ENCODE measurements at regions not wholly inside any gene's neighbourhood (a gene's known extent, or its start where the extent isn't known, plus 50 kb on each side); places are given as distances from the start of the nearest gene placed in this dataset.

- no peak for DNase-seq
These were observed 145.8 kb upstream of the PAPPA start for GRCh38 chr9:116007824-116008223.

DNA sequence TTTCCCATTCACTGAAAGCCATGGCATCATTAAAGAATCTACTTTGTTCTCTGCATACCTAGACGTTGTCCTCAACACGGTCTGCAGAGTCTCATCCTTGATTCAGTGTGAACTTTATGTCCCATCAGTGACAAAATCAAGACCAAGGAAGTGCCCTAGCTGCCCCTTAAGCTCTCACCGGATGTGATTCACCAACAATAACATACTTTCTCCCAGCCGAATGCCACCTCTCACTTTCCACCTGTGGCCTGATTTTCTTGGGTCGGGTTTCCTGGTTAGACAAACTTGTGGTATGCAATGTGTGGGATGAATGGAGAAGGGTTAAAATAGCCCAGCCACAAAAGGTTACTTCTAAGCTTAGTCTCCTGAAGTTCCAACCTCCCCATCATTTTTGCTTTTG, 145.3 kb upstream of the PAPPA start:
- no peak for DNase-seq

GRCh38 chr9:116009420-116009819, 144.2 kb upstream of the PAPPA start:
- DNase-seq, result no peak

GRCh38 chr9:116015855-116016254, 137.7 kb upstream of the PAPPA start:
- DNase-seq, result no peak

DNA sequence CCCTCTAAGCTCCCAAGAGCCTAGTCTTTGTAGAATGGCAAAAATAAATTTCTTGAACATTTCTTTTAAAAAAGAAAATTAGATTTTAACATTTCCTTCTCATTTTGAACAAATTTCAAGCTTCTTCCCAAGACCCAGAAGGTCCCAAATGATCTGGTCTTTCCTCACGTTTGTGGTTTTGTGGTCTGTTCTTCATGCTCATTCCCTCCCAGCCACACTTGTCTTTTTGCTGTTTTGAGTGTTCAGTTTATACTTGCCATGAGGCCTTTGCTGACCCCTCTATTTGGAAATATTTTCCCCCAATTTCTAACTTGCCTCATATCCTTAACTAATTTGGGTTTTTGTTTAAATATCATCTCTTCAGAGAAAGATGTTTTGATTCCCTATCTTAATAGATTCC, 133.4 kb upstream of the PAPPA start:
- DNase-seq, result no peak

GRCh38 chr9:116020801-116021200, 132.8 kb upstream of the PAPPA start:
- DNase-seq, result no peak

- no peak for DNase-seq
These were observed 126.5 kb upstream of the PAPPA start for GRCh38 chr9:116027096-116027495.

GRCh38 chr9:116027511-116027910, 126.1 kb upstream of the PAPPA start:
- DNase-seq, result no peak

DNA sequence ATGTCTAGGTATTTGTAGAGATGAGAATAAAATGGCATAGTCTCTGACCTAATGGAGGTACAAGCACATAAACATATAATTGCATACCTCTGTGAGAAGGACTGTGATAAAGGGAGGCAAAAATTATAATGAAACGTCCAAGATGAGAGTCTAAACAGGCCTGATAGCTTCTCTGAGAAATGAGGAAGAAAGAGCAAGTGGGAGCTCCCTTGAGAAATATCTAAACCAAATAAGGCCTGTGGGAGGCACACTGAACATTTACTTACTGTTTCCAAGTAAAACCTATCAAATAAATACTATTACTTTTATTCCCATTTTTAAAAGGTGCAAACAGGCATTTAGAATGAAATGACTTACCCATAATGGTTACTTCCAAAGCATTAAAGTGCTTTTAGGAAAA, 125.6 kb upstream of the PAPPA start:
- DNase-seq, result no peak

DNA sequence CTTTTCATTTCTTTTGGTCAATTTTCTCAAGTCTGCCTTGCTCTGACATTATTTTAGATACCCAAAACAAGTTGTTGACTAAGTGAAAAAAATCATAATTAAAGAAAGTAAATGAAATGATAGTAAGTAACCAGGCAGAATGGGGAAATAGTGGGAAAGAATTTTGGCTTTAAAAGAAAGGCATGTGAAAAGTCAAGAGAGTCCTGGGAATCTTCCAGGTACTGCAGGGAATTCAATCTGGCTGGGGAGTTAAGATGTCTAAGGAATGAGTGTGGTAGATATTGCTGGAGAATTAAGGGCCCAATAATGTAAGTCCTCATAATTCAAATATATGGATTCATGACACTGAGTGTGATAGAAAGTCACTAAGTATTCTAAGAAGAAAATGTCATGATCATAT, 123.1 kb upstream of the PAPPA start:
- DNase-seq, result no peak

GRCh38 chr9:116032683-116033440, 120.7 kb upstream of the PAPPA start:
- no peak for DNase-seq

DNA sequence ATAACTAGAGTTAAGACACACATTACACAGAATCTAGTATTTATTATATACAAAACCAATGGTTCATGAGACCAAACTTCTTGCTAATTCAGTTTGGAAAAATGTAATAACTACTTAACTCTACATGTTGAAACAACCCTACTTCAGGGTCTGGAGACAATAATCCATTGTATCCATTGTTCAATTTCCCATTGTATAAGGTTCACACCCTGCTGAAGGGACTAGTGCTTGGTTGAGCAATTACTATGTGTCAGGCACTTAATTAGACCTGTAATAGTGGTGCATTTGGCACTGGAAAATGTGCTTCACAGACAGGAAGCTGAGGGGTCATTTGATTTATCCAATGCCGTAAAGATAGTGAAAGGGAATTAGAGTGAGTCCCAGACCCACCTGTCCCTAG, 114.3 kb upstream of the PAPPA start:
- no peak for DNase-seq

DNA sequence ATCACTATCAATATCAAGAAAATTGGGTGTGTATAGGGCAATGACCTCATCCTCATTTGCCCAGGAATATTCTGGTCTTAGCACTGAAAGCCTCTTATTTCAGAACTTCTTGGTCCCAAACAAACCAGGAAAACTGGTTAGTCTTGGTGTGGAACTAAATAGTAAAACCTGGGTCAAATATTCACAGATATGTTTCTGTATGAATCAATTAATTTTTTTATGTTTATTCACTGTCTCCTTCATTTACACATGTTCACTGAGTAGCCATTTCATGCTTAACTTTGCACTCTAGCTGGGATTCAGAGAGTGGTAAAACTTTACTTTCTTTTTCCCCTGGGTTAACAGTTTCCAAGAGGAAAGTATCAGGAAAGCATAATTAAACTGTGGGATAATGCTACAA, 113.7 kb upstream of the PAPPA start:
- no peak for DNase-seq

GRCh38 chr9:116042321-116042720, 111.3 kb upstream of the PAPPA start:
- DNase-seq, result no peak

- DNase-seq, result no peak
These were observed 108.5 kb upstream of the PAPPA start for GRCh38 chr9:116045083-116045482.

- DNase-seq, result no peak
These were observed 105.5 kb upstream of the PAPPA start for GRCh38 chr9:116048081-116048480.

DNA sequence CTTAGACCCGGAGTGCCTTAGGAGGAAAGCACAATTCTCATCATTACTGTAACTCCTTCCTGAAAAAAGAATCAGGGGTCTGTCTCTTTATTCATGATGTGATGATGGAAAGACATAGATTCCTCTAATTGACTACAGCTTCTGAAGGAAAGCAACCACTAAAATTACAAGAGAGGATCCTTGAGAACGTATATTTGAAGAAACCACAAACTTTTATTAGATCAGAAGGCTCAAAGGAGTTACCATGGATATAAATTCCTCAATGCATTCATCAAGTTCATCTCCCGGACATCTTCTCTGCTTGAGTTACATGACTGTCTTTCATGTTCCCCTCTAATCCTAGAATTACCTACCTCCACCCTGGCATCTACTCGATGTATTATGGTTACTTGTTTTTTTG, 104.1 kb upstream of the PAPPA start:
- no peak for DNase-seq

GRCh38 chr9:116051528-116051927, 102.1 kb upstream of the PAPPA start:
- DNase-seq, result no peak

DNA sequence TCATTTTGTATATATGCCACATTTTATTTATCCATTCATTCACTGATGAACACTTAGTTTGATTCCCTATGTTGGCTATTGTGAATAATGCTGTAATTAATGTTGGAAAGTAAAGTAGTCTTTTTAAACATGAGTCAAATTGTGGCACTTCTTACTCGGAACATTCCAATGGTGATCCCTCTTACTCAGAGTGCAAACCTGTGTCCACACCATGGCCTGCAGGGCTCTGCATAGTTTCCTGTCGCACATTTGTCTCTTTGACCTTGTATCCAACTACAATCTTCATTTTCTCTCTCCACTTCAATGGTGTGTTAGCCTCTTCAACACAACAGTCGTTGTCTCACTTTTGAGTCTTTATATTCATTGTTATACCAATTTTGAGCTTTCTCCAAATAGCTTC, 98.1 kb upstream of the PAPPA start:
- no peak for DNase-seq

- no peak for DNase-seq
These were observed 96.2 kb upstream of the PAPPA start for GRCh38 chr9:116057371-116057770.

GRCh38 chr9:116058421-116058820, 95.2 kb upstream of the PAPPA start:
- DNase-seq, result no peak

- DNase-seq, result no peak
These were observed 94.1 kb upstream of the PAPPA start for GRCh38 chr9:116059466-116059865.

DNA sequence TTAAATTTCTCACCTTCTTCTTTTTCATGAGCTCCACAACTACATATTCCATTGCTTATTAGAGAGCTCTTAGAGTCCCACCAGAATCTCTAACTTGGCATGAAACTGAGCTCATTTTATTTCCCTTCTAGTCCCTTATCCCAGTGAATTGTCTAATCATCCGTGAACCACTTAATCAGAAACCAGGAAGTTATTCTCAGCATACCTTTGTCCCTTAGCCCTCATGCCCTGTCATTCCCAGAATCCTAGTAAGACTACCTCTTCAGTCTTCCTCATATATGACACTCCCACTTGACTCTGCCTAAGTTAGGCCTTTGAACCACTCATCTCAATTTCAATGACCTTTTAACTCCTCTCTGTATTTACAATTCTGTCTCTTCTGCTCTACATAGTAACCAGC, 93.0 kb upstream of the PAPPA start:
- DNase-seq, result no peak

DNA sequence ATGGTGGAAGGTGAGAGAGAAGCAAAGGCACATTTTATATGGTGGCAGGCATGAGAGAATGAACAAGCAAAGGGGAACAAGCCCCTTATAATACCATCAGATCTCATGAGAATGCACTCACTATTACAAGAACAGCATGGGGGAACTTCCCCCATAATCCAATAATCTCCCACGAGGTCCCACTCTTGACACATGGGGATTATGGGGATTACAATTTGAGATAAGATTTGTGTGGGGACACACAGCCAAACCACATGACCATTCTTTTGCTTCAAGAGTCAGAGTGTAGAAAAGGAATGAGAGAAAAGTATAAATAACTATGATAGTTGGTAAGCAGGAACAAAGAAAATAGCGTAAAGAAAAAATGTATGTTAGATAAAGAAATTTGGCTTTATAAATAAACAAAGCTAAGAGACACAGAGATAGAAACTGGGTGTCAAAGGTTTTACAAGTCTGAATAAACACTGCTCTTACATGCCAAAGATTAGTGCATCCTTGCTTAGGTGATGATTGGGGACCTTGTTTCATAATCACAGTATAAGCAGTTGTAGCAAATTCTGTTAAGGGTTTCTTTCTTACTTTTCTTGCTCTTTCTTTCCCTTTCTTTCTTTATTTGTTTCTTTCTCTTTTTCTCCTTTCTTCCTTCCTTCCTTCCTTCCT, 91.9 kb upstream of the PAPPA start:
- no peak for DNase-seq

DNA sequence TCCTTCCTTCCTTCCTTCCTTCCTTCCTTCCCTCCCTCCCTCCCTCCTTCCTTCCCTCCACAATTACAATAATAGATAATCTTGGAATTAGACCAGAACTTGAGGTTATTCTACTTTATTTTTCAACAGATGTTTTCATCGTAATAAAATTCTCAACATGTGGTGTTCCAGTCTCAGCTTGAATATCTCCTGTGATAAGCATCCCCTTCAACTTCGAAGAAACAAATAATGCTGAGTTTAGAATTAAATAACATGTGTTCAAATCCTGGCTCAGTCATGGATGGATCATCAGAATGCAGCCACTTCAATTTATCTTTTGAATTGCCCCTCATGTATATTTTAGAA, 91.4 kb upstream of the PAPPA start:
- DNase-seq, result no peak
